Gastroesophageal sphincter (tissue), 4 donors: ENCODE measurements at regions not wholly inside any gene's neighbourhood (a gene's known extent, or its start where the extent isn't known, plus 50 kb on each side); places are given as distances from the start of the nearest gene placed in this dataset.
"Not testable (repeated sequence)": the region's sequence is repeated elsewhere in the genome, so short reads cannot be mapped to it uniquely, and the experiment has no call there.

Experiments
- ATAC-seq: fragments of 150-250 bp; one replicate; pipeline ENCODE4 v1.9.1; 2016; ENCODE audit warnings: mild to moderate bottlenecking, moderate library complexity
- H3K27ac ChIP-seq, 4 donors: fragments of 200-600 bp; sonication (generic) in 3 of 4; 1 replicate in 3 of 4; 2 replicates in 1 of 4; pipeline ENCODE4 v1.5.1; 2016 to 2019
- H3K27me3 ChIP-seq: fragments of 200-600 bp; sonication (generic); one replicate; pipeline ENCODE4 v1.5.1; 2019
- H3K36me3 ChIP-seq, 2 donors: fragments of 200-600 bp; sonication (generic); one replicate each; pipeline ENCODE4 v1.5.1; 2019; ENCODE audit warnings: control low read depth in 1 of 2
- H3K4me1 ChIP-seq, 3 donors: fragments of 200-600 bp; sonication (generic); 1 replicate in 2 of 3; 2 replicates in 1 of 3; pipeline ENCODE4 v1.5.1; 2016 to 2019; ENCODE audit warnings: control low read depth in 2 of 3
- H3K4me3 ChIP-seq, 2 donors: fragments of 200-600 bp; sonication (generic); one replicate each; pipeline ENCODE4 v1.5.1; 2019; ENCODE audit warnings: mild to moderate bottlenecking in 1 of 2, moderate library complexity in 1 of 2
- H3K9me3 ChIP-seq, 3 donors: fragments of 200-600 bp; sonication (generic); one replicate each; pipeline ENCODE4 v1.5.1; 2017 to 2019; ENCODE audit warnings: control low read depth in 2 of 3
- CTCF ChIP-seq, 4 experiments: fragments of 200-600 bp in 2 of 4; fragments of 450-650 bp in 2 of 4; sonication (generic) in 1 of 4; IDR thresholded peaks; one replicate each; pipeline ENCODE4 v1.5.1; 2017 to 2019; ENCODE audit warnings: antibody characterized with exemption in 4 of 4, mild to moderate bottlenecking in 2 of 4, moderate library complexity in 2 of 4
- EP300 ChIP-seq: sonication (generic); formaldehyde crosslinking; IDR thresholded peaks from one replicate; pipeline ENCODE4 v1.6.1; 2017; ENCODE audit warnings: antibody characterized with exemption, mild to moderate bottlenecking
- POLR2A ChIP-seq, 2 donors: fragments of 450-650 bp; IDR thresholded peaks; one replicate each; pipeline ENCODE4 v1.6.1; 2017; ENCODE audit warnings: antibody characterized with exemption in 2 of 2, mild to moderate bottlenecking in 2 of 2, moderate library complexity in 1 of 2
- POLR2AphosphoS5 ChIP-seq: sonication (generic); formaldehyde crosslinking; IDR thresholded peaks from one replicate; pipeline ENCODE4 v1.6.1; 2017; ENCODE audit warnings: antibody characterized with exemption
- WGBS, 2 donors: methylation state at CpG; one replicate each; pipeline ENCODE4 v1.1.5; 2018; ENCODE audit warnings: low coverage in 1 of 2; 5-methylcytosine and 5-hydroxymethylcytosine counted together

DNA sequence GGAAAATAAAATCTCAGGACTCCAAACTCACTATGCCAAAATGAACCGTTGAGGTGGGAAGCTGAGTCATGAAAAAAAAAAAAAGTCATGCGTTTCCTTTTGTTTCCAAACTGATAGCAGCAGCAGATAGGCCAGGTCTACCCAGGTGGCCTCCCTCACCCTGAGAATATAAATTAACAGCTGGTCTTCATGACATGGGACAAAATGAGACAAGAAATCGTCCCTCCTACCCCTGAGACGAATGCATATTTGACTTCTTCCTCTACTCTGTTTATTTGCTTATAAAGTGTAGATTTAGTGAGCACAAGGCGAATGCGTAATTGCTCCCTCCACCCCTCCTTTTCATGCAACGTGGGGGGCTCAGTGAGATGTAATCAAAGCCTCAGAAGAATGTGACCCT lies 204.3 kb downstream of the TMEM121 start:
- WGBS, 2 donors, result 52 to 69% methylated on average over 6 to 7 of the region's 7 CpGs
- not testable (repeated sequence) for H3K9me3 ChIP-seq, ATAC-seq, H3K27me3 ChIP-seq, H3K27ac ChIP-seq, H3K36me3 ChIP-seq, H3K4me3 ChIP-seq, H3K4me1 ChIP-seq

GRCh38 chr14:105731221-105731985 lies 205.0 kb downstream of the TMEM121 start:
- H3K9me3 ChIP-seq, H3K4me1 ChIP-seq, H3K27ac ChIP-seq, H3K36me3 ChIP-seq, H3K4me3 ChIP-seq, H3K27me3 ChIP-seq, ATAC-seq: not testable (repeated sequence)
- WGBS, 2 donors, result 83 to 100% methylated on average over 1 to 6 of the region's 31 CpGs

DNA sequence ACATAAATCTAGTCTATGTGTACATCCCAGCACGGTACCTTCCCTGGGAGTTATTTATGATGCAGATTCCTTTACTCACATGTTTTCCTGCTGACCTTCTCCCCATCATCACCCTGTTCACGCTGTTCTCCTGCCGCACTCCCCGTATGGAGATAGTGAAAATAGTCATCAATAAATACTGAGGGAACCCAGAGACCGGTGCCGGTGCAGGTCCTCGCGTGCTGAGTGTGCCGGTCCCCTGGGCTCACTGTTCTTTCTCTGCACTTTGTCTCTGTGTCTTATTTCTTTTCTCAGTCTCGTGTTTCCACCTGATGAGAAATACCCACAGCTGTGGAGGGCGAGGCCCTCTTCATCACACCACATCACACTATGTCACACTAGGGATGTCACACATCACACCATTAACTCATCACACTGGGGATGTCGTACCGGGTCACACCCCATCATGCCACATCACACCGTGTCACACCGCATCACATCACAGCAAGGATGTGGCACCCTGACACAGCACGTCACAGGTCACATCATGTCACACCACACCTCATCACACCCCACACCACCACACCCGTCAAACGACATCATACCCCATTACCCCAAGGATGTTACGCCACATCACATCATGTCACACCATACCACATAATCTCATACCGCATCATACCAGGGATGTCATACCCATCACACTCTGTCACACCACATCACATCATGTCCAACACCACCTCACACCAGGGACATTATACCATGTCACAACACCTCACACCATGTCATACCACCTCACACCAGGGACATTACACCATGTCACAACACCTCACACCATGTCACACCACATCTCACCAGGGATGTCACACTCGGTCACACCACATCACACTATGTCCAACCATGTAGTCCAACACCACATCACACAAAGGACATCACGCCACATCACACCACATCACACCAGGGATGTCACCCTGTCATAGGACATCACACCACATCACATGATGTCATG lies 207.0 kb downstream of the TMEM121 start:
- H3K27ac ChIP-seq, result no peak overlapping the region
- H3K4me1 ChIP-seq, result no peaks in the 10 kb centered on the region
- no peaks in the 10 kb centered on the region for H3K27me3 ChIP-seq
- H3K36me3 ChIP-seq, result no peaks in the 10 kb centered on the region
- peaks cover 0 to 5% (median 0%) of the 10 kb centered on the region in 3 donors for H3K9me3 ChIP-seq
- no peak overlapping the region for H3K4me3 ChIP-seq
- 88 to 89% methylated on average over 7 to 17 of the region's 22 CpGs for WGBS, 2 donors
- ATAC-seq, result no peak
- TF ChIP-seq POLR2A (IDR thresholded peaks at IDR 0.05) (no peak), CTCF (IDR thresholded peaks at IDR 0.05) (no peak)

- not testable (repeated sequence) for H3K9me3 ChIP-seq, H3K27me3 ChIP-seq, H3K27ac ChIP-seq, H3K4me3 ChIP-seq, H3K4me1 ChIP-seq, H3K36me3 ChIP-seq
- ATAC-seq, result peak; percentile 31
- no CpG with 5 or more reads among the region's 14 CpGs for WGBS, 2 donors
Measured at GRCh38 chr14:105734241-105734640, 207.9 kb downstream of the TMEM121 start.

DNA sequence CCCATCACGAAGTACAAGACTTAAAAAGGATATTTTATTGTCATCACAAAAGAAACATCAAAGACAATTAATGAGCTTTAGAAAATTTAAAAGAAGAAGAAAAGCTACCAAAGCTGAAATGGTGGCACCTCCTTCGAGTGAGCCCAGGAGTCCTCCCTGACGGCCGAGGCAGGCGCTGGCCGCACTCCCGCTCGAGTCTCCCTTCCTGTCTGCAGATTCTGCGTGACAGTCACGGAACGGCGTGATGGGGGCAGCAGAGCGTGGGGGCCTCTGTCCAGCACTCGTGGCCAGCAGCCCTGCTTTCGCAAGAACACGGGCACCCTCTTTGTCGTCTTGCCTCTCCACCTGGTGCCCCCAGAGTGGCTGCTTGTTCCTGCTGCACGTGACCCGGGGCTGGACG lies 209.9 kb downstream of the TMEM121 start:
- ATAC-seq, H3K4me3 ChIP-seq, H3K9me3 ChIP-seq, H3K27me3 ChIP-seq, H3K4me1 ChIP-seq, H3K27ac ChIP-seq, H3K36me3 ChIP-seq: not testable (repeated sequence)
- WGBS, 2 donors, result no CpG with 5 or more reads among the region's 20 CpGs

DNA sequence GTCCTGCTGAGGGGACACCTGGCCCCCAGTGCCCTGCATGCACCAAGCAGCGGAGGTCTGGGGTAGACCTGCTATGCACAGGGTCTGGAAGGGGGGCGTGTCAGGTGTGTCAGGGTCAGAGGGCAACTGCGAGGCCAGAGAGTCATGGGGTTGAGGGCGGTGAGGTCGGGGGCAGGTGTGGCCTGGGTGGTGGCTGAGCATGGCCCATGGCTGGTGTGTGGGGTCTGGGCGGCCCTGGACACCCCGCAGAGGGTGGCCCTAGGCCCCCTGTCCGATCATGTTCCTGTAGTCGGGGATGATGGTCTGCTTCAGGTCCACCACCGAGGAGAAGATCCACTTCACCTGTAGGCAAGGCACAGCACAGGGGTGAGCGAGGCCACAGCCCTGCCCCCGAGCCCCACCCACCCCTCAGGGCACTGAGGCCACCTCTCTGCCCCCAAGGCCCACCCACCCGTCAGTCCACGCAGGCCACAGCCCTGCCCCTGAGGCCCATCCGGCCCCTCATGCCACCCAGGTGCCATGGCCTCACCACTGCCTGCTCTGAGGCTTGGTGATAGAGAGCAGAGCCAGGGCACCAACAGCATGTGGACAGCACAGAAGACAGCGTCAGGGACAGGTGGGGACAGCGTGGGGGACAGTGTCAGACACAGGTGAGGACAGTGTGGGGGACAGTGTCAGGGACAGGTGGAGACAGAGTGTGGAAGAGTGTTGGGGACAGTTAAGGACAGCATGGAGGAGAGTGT lies 211.3 kb downstream of the TMEM121 start:
- Histone ChIP-seq H3K9me3 (no peaks in the 10 kb centered on the region), H3K4me1 (no peaks in the 10 kb centered on the region), H3K27me3 (no peaks in the 10 kb centered on the region), H3K4me3 (no peak overlapping the region), H3K36me3 (no peaks in the 10 kb centered on the region), H3K27ac (peak overlapping the region in 1 of 4 donors; percentile 40)
- ATAC-seq, result no peak
- TF ChIP-seq CTCF (IDR thresholded peaks at IDR 0.05) (no peak), POLR2AphosphoS5 (no peak), POLR2A (IDR thresholded peaks at IDR 0.05) (no peak), EP300 (no peak)
- WGBS, 2 donors, result 47% methylated on average over 2 of the region's 17 CpGs; no CpG with 5 or more reads in 1 of the 2 donors
